SK-N-SH treated with all-trans-retinoic acid at 6 μM for 48 hours (cell line): ENCODE measurements at regions not wholly inside any gene's neighbourhood (a gene's known extent, or its start where the extent isn't known, plus 50 kb on each side); places are given as distances from the start of the nearest gene placed in this dataset.

Source experiments
- BACH2 ChIP-seq: fragments of 250-450 bp; sonication (Bioruptor Pico); IDR thresholded peaks from 2 replicates; pipeline ENCODE4 v1.9.0; 2021; ENCODE audit warnings: mild to moderate bottlenecking, borderline replicate concordance
- CSDC2 ChIP-seq: fragments of 250-450 bp; sonication (Bioruptor Pico); IDR thresholded peaks from 2 replicates; pipeline ENCODE4 v1.5.0; 2020; ENCODE audit warnings: mild to moderate bottlenecking, moderate library complexity
- ESRRG ChIP-seq: fragments of 250-450 bp; sonication (Bioruptor Pico); IDR thresholded peaks from 2 replicates; pipeline ENCODE4 v1.6.1; 2021; ENCODE audit warnings: mild to moderate bottlenecking
- GLIS3 ChIP-seq: fragments of 250-450 bp; sonication (Bioruptor Pico); IDR thresholded peaks from 2 replicates; pipeline ENCODE4 v1.5.0; 2020; ENCODE audit warnings: mild to moderate bottlenecking, moderate library complexity
- ISL1 ChIP-seq: fragments of 250-450 bp; sonication (Bioruptor Pico); IDR thresholded peaks from 2 replicates; pipeline ENCODE4 v2.1.2; 2022; ENCODE audit warnings: mild to moderate bottlenecking, moderate library complexity
- OSR1 ChIP-seq: fragments of 250-450 bp; sonication (Bioruptor Pico); IDR thresholded peaks from 2 replicates; pipeline ENCODE4 v1.8.0; 2022; ENCODE audit warnings: moderate library complexity, mild to moderate bottlenecking, inconsistent platforms
- RARB ChIP-seq: fragments of 250-450 bp; sonication (Bioruptor Pico); IDR thresholded peaks from 2 replicates; pipeline ENCODE4 v1.8.0; 2021; ENCODE audit warnings: mild to moderate bottlenecking, moderate library complexity
- TOX ChIP-seq: fragments of 250-450 bp; sonication (Bioruptor Pico); IDR thresholded peaks from 2 replicates; pipeline ENCODE4 v1.8.0; 2021; ENCODE audit warnings: mild to moderate bottlenecking, moderate library complexity, borderline replicate concordance
- ZFP3 ChIP-seq: fragments of 250-450 bp; sonication (Bioruptor Pico); IDR thresholded peaks from 2 replicates; pipeline ENCODE4 v1.5.0; 2020; ENCODE audit warnings: mild to moderate bottlenecking, moderate library complexity
- ZNF565 ChIP-seq: fragments of 450-650 bp; formaldehyde crosslinking; conservative IDR thresholded peaks from 2 replicates; pipeline ENCODE4 v1.5.0; 2020; ENCODE audit warnings: low read depth, mild to moderate bottlenecking, moderate library complexity
- ZNF70 ChIP-seq: fragments of 450-650 bp; formaldehyde crosslinking; IDR thresholded peaks from 2 replicates; pipeline ENCODE4 v1.5.0; 2020; ENCODE audit warnings: mild to moderate bottlenecking, moderate library complexity
- TF ChIP-seq, protein P1 (sequence below): fragments of 250-450 bp; sonication (Bioruptor Pico); IDR thresholded peaks from 2 replicates; pipeline ENCODE4 v1.5.1; 2020; ENCODE audit warnings: low read depth, mild to moderate bottlenecking, moderate library complexity
- TF ChIP-seq, protein P2 (sequence below): fragments of 250-450 bp; sonication (Bioruptor Pico); IDR thresholded peaks from 2 replicates; pipeline ENCODE4 v1.8.0; 2020; ENCODE audit warnings: mild to moderate bottlenecking, moderate library complexity, borderline replicate concordance
- TF ChIP-seq, protein P3 (sequence below): fragments of 250-450 bp; sonication (Bioruptor Pico); IDR thresholded peaks from 2 replicates; pipeline ENCODE4 v1.5.1; 2021; ENCODE audit warnings: mild to moderate bottlenecking, moderate library complexity

DNA sequence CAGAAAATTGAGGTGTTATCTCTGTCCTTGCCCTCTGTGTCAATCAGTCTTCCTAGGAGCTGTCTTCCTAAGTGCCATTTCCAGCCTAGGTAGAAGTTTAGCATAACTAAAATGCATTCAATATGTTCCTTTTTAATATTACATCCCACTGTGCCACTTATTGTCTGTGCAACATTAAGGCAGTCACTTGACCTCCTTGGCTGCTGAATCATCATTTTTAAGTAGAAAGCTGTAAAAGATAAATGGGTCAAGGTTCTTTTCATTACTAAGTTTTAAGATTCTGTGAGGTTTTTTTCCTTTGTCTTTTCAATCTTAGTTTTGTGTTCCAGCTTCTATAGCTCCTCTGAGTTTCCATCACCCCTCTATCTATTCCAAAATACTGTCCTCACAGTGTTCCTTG is 371.9 kb upstream of the SOX9 start:
- TF ChIP-seq, protein P1, sequence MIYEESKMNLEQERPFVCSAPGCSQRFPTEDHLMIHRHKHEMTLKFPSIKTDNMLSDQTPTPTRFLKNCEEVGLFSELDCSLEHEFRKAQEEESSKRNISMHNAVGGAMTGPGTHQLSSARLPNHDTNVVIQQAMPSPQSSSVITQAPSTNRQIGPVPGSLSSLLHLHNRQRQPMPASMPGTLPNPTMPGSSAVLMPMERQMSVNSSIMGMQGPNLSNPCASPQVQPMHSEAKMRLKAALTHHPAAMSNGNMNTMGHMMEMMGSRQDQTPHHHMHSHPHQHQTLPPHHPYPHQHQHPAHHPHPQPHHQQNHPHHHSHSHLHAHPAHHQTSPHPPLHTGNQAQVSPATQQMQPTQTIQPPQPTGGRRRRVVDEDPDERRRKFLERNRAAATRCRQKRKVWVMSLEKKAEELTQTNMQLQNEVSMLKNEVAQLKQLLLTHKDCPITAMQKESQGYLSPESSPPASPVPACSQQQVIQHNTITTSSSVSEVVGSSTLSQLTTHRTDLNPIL (CRISPR knock-in tag) = no peak
- TF ChIP-seq CSDC2 = no peak
- no peak for TF ChIP-seq TOX (CRISPR knock-in tag)
- TF ChIP-seq, protein P2, sequence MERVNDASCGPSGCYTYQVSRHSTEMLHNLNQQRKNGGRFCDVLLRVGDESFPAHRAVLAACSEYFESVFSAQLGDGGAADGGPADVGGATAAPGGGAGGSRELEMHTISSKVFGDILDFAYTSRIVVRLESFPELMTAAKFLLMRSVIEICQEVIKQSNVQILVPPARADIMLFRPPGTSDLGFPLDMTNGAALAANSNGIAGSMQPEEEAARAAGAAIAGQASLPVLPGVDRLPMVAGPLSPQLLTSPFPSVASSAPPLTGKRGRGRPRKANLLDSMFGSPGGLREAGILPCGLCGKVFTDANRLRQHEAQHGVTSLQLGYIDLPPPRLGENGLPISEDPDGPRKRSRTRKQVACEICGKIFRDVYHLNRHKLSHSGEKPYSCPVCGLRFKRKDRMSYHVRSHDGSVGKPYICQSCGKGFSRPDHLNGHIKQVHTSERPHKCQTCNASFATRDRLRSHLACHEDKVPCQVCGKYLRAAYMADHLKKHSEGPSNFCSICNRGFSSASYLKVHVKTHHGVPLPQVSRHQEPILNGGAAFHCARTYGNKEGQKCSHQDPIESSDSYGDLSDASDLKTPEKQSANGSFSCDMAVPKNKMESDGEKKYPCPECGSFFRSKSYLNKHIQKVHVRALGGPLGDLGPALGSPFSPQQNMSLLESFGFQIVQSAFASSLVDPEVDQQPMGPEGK (CRISPR knock-in tag) = no peak
- no peak for TF ChIP-seq BACH2 (CRISPR knock-in tag)
- TF ChIP-seq ZNF70 (CRISPR knock-in tag) = no peak
- TF ChIP-seq OSR1 (CRISPR knock-in tag) = no peak
- TF ChIP-seq, protein P3, sequence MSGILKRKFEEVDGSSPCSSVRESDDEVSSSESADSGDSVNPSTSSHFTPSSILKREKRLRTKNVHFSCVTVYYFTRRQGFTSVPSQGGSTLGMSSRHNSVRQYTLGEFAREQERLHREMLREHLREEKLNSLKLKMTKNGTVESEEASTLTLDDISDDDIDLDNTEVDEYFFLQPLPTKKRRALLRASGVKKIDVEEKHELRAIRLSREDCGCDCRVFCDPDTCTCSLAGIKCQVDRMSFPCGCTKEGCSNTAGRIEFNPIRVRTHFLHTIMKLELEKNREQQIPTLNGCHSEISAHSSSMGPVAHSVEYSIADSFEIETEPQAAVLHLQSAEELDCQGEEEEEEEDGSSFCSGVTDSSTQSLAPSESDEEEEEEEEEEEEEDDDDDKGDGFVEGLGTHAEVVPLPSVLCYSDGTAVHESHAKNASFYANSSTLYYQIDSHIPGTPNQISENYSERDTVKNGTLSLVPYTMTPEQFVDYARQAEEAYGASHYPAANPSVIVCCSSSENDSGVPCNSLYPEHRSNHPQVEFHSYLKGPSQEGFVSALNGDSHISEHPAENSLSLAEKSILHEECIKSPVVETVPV (CRISPR knock-in tag) = no peak
- TF ChIP-seq ESRRG (CRISPR knock-in tag) = no peak
- no peak for TF ChIP-seq ZNF565 (CRISPR knock-in tag)
- TF ChIP-seq GLIS3 (CRISPR knock-in tag) = no peak
- TF ChIP-seq ISL1 (CRISPR knock-in tag) = no peak
- no peak for TF ChIP-seq ZFP3 (CRISPR knock-in tag)
- TF ChIP-seq RARB = no peak
